ENCODE measurements at regions not wholly inside any gene's neighbourhood (a gene's known extent, or its start where the extent isn't known, plus 50 kb on each side); places are given as distances from the start of the nearest gene placed in this dataset.

DNA sequence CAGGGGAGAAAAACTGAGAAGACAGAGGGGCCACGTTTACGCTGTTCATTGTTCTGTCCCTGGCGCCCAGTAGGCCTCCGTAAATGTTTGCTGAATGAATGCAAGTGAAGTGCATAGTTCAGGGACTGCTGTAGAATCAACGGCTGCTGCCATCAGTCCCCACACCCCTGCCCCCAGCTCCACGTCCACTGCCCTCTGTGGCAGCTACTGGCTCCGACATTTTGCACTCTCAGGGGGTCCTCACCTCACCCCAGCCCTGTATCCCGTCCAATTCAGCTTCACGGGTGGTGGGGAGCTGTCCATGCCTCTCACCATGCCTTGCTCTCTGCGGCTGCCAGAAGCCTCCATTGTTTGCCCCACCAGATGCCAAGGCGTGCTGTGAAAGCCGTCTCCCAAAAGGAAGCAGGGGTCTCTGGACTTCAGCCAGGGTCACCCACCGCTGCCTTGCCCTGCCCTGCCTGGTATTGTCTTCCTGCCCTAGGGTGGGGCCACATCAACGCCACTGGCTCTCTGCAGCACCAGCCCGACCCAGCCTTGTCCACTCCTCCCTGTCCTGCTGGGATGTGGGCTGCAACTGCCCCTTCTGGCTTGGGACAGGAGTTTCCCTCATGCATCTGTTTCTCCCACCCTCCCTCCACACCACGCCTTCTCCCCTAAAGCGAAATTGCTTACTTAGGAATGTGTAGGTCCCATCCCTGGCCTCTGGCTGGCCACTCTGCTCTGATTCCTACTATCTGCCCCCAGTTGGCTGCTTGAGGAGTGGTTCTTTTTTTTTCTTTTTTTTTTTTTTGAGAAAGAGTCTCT is 86.0 kb downstream of the RHOB start:
- no peak overlapping the region for H3K27ac ChIP-seq
- H3K36me3 ChIP-seq, result no peaks in the 10 kb centered on the region
- no peak for DNase-seq
- H3K27me3 ChIP-seq, result no peaks in the 10 kb centered on the region
- H3K4me1 ChIP-seq, result no peaks in the 10 kb centered on the region
- H3K4me3 ChIP-seq (replicated peaks in 1 of 3), result no peak overlapping the region
- TF ChIP-seq, protein P1, sequence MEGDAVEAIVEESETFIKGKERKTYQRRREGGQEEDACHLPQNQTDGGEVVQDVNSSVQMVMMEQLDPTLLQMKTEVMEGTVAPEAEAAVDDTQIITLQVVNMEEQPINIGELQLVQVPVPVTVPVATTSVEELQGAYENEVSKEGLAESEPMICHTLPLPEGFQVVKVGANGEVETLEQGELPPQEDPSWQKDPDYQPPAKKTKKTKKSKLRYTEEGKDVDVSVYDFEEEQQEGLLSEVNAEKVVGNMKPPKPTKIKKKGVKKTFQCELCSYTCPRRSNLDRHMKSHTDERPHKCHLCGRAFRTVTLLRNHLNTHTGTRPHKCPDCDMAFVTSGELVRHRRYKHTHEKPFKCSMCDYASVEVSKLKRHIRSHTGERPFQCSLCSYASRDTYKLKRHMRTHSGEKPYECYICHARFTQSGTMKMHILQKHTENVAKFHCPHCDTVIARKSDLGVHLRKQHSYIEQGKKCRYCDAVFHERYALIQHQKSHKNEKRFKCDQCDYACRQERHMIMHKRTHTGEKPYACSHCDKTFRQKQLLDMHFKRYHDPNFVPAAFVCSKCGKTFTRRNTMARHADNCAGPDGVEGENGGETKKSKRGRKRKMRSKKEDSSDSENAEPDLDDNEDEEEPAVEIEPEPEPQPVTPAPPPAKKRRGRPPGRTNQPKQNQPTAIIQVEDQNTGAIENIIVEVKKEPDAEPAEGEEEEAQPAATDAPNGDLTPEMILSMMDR (IDR thresholded peaks at IDR 0.05), result no peak
- TF ChIP-seq POLR2A (IDR thresholded peaks at IDR 0.05), result no peak
- 77 to 81% methylated on average over 17 of the region's 17 CpGs for WGBS, 2 donors
- intact Hi-C loops (cut with DNase I), result no loop called here
- H3K9me3 ChIP-seq, result no peaks in the 10 kb centered on the region

DNA sequence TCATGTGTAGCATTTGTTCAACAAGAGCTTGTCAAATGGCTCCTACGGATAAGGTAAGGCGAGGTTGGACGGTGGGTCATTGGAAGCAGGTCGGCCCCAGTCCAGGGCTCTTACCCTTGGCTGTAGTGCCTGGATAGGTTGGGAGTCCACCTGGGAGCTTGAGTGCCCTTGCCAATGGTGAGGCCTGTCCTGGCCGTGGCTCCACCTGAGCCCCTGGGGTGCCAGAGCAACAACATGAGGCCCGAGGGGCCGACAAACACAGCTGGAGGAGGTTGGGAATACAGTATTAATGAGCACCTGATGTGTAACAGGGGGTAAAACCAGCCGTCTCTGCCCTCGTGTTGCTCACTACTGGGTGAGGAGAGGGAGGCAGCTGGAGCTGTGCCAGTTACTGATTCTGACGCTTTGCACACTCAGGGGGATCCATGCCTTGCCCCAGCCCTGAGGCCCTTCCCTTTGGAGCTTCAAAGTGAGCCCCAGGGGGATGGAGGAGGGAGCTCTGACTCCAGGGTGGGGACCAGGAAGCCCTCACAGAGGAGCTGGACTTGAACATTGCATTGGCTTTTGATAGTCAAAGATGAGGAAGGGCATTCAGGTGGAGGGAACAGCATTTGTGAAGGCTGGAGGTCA is 87.2 kb downstream of the RHOB start:
- intact Hi-C loops (cut with DNase I), result no loop called here
- Histone ChIP-seq H3K27me3 (no peaks in the 10 kb centered on the region), H3K4me3 (replicated peaks in 1 of 3) (no peak overlapping the region), H3K4me1 (no peaks in the 10 kb centered on the region), H3K36me3 (no peaks in the 10 kb centered on the region), H3K9me3 (no peaks in the 10 kb centered on the region), H3K27ac (no peak overlapping the region)
- DNase-seq, result no peak
- no peak for TF ChIP-seq POLR2A (IDR thresholded peaks at IDR 0.05)
- TF ChIP-seq, protein P1 (IDR thresholded peaks at IDR 0.05), result no peak
- WGBS, 2 donors, result 81 to 86% methylated on average over 10 of the region's 10 CpGs

DNA sequence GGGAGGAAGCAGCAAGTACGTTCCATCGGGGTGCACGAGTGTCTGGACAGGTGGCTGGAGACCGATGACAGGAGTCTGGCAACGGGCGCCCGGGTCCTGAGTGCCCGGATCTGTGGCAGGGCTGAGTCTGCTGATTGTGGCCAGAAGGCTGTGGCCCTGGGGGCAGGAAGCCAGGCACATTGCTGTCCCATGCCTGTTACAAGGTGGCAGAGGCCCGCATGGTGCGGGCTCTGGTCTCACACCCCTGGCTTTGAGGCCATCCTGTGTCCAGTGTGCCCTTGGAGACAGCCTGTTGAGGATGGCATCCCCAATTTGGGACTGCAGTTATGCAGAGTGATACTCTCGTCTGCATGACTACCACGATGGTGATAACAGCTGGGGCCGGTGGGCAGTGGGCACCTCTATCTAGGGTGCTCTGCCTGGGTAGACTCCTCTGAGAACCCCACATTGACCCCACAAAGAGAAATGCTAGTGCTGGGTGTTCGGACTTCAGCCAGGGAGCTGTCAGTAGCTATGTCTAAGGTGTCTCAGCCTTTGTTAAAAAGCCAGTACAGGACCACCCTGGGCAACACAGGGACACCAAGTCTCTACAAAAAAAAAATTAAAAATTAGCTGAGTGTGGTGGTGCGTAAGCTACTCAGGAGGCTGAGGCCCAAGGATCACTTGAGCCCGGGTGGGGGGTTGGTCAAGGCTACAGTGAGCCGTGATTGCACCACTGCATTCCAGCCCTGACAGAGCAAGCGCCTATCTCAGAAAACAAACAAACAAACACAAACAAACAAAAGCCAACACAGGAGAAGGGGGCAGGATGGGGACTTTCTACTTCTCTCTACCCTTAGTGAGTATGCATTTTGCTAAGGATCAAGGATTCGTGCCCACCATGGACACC is 88.3 kb downstream of the RHOB start:
- Histone ChIP-seq H3K27ac (no peak overlapping the region), H3K9me3 (no peaks in the 10 kb centered on the region), H3K4me1 (no peaks in the 10 kb centered on the region), H3K36me3 (no peaks in the 10 kb centered on the region), H3K27me3 (no peaks in the 10 kb centered on the region), H3K4me3 (replicated peaks in 1 of 3) (no peak overlapping the region)
- intact Hi-C loops (cut with DNase I), result no loop called here
- no peak for TF ChIP-seq POLR2A (IDR thresholded peaks at IDR 0.05)
- TF ChIP-seq, protein P1 (IDR thresholded peaks at IDR 0.05), result no peak
- WGBS, 2 donors, result 91 to 92% methylated on average over 17 to 19 of the region's 19 CpGs
- no peak for DNase-seq

DNA sequence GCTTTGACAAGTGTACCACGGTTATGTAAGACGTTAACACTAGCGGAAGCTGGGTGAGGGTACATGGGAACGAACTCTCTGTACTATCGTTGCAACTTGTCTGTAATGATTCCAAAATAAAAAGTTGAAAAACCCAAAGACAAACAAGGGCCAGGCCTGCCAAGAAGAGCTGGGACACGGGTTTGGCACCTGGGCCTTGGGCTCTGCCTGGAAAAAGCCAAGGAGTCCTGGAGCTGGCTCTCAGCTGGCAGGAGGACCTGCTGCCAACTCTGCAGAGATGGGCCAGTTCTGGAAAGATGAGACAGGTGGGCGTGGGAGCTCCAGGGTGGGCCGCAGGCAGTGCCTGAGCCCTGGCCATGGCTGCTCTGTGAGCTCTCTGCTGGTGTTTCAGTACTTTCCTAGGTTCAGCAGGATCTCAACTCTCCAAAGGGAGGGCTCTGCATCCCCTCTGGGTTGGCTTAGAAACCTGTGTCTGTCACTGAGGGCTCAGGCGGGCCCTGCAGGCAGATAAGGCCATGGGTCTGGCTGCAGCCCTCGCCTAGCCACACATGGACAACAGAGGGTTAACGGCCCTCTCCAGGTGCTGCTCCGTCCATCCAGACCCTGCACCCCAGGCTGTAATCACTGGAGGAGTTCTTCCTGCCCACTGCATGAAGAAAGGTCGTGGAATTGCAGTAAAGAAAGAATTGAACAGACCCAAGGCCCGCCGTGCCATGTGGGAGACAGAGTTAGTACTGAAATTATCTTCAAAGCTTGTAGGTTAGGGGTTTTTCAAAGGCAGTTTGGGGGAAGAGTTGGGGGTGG is 89.9 kb downstream of the RHOB start:
- DNase-seq, result no peak
- TF ChIP-seq, protein P1 (IDR thresholded peaks at IDR 0.05), result no peak
- no peak for TF ChIP-seq POLR2A (IDR thresholded peaks at IDR 0.05)
- H3K36me3 ChIP-seq, result no peaks in the 10 kb centered on the region
- 89 to 93% methylated on average over 14 to 15 of the region's 15 CpGs for WGBS, 2 donors
- H3K4me1 ChIP-seq, result no peaks in the 10 kb centered on the region
- no peak overlapping the region for H3K27ac ChIP-seq
- no peaks in the 10 kb centered on the region for H3K27me3 ChIP-seq
- H3K4me3 ChIP-seq (replicated peaks in 1 of 3), result no peak overlapping the region
- no peaks in the 10 kb centered on the region for H3K9me3 ChIP-seq
- intact Hi-C loops (cut with DNase I), result no loop called here

All from thyroid gland (tissue), 4 donors.